GM21529 (cell line): ENCODE measurements at regions not wholly inside any gene's neighbourhood (a gene's known extent, or its start where the extent isn't known, plus 50 kb on each side); places are given as distances from the start of the nearest gene placed in this dataset.
"Not testable (repeated sequence)": the region's sequence is repeated elsewhere in the genome, so short reads cannot be mapped to it uniquely, and the experiment has no call there.

Source experiments
- ATAC-seq: cut with Tn5 transposase; IDR thresholded peaks from one replicate; pipeline ENCODE4 v1.9.1; 2021; ENCODE audit not compliant: unreplicated experiment

DNA sequence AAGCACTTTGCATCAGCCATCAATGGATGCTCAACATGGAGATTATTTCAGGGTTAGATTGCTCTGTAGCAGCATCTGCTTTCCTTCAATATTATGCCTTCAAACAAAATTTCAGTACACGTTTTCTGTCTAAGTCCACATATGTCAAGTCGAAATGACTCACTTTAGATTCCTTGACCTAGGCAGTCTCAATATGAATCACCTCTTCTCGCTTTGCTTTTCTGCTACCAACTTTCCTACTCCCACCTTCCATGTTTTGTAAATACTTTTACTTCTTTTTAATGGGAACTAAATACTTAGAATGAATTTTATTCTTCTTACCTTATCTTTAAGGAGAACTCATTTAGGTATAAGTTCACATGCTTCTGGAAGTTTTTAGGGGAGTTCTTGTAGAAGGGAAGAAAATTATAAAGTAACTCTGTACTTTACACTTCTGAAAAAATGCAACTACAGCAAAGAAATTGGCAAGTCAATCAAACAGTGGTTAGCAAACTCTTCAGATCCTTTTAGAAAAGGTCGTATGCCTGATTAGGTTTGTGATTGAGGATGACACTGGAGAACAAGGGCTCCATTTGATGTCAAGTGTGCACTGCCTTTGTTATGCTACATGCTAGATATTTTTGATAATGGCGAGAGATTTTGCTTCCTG is 478.5 kb upstream of the SMARCA2 start:
- peak; percentile 73 for ATAC-seq

DNA sequence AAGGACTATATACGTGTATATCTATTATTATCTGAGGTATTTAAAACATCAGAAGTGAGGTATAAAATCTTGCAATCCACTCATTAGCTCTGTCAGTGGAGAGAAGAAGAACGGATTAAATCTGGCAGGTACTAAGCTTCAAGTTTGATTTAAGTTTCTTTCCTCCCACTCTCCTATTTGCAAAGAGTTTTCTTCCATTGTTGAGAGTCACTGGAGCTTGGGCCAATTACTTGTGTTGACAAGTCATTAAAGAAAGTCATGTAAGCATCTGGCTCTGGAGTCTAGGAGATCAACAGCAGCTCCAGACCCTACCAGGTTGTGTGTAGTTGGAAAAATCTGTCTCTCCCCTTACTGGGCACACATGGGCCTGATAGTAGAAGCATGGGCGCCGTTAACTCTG is 476.8 kb upstream of the SMARCA2 start:
- ATAC-seq: no peak

DNA sequence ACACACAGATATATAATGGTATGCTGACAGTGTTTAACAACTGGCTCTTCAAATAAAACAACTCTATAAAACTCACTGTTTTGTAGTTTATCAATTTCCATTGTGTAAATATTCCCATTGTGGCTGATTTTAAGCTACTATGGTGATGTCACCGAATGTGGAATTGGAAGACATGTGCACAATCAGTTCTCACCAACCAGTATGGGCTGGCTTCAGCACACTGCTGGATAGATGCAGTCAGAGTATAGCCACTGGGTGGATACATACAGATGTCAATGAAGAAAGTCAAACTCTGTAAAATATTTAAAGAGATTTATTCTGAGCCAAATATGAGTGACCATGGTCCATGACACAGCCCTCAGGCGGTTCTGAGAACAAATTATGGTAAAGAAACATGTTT is 475.9 kb upstream of the SMARCA2 start:
- no peak for ATAC-seq

DNA sequence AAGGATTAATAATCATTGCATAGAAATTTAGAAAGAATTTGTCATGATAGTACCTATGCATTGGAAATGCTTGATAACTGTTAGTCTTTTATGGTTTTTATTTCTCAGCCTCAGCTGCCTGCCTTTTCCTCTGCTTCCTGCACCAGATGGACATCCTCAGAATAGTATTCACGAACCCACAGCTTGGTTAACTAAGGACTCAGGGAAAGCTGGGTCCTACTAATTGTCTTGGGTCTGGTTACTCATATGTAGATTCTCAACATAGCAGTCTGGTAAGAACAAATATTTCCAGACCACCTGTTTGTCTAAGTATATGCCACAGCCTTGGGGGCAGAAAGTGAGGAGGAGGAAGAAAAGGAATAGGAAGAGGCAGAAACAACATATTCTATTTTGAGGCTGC is 464.5 kb upstream of the SMARCA2 start:
- ATAC-seq: no peak

DNA sequence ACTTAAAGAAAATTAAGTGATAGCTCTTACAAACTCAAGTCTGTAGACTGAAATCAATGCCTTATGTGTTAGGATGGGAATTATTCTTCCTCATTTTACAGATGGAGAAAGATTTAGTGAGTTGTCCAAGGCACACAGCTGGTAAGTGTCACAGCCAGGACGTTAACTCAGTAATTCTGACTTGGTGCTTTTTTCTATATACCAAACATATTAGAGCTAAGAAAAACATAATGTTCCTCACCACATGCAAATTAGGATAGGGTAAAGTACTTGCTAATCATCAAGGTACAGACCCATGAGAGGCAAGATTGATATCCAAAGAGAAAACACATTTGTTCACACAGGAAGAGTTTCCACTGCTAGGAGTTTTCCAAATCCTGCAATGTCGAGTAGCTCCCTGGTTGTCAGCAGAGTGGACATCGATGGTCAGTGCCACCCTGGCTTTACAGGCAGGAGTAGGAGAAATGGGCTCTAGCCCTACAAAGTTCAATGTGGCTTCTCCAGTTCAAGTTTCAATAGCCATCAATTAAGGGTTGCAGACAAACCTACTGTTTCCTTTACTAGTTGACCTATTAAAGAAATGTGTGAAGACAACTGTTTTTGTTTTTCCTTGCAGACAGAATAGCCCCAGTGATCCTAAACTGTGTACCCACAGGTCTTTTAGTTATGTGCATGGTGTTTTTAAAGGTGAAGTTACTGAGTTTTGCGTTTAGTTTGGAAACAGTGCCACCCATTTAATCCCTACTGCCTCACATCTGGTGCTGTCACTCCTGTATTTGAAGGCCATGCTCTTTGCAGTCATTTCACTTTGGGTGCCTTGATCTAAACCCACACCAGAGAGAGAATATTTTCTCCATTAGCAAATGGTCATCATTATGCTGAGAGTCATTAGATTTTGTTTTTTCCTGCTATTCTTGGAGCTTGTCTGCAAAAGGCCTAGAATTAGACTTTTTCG is 460.8 kb upstream of the SMARCA2 start:
- no peak for ATAC-seq

DNA sequence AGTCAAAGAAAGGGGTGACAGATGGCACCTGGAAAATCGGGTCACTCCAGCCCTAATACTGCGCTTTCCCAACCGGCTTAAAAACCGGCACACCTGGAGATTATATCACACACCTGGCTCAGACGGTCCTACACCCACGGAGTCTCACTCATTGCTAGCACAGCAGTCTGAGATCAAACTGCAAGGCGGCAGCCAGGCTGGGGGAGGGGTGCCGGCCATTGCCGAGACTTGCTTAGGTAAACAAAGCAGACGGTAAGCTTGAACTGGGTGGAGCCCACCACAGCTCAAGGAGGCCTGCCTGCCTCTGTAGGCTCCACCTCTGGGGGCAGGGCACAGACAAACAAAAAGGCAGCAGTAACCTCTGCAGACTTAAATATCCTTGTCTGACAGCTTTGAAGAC is 456.5 kb upstream of the SMARCA2 start:
- ATAC-seq: not testable (repeated sequence)

DNA sequence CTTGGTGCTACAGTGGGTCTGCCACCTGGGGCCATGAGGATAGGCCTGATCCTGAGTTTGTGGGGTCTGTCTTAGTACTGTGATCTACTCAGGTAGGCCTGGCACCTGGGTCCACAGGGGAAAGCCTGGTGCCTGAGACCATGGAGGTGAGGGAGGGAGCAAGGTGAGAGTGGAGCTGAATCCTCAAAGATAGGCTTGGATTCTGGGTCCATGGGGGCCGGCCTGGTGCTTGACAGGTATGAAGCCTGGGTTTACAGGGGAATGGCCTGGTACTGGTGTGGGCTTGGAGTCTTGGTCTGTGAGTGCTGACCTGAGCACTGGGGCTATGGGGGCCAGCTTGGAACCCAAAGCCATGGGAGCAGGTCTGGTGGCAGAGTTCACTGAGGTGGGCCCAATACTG is 439.2 kb upstream of the SMARCA2 start:
- no peak for ATAC-seq

DNA sequence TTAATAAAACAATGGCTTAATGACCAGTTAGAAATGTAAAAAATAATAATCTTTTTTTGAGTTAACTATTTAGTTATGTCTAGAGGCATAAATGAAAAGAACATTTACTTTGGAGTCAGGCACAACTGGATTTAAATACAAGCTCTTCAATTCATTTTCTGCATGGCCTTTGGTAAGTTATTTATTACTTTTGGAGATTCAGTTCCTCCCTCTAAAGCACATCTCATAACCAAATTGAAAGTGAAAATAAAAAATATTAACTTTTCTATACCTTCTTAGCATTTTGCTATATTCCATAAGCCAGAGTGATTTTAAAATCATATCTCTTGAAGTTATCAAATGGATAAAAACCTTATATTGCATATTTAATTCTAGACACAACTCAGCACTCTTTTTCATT is 434.9 kb upstream of the SMARCA2 start:
- ATAC-seq: peak; percentile 94

DNA sequence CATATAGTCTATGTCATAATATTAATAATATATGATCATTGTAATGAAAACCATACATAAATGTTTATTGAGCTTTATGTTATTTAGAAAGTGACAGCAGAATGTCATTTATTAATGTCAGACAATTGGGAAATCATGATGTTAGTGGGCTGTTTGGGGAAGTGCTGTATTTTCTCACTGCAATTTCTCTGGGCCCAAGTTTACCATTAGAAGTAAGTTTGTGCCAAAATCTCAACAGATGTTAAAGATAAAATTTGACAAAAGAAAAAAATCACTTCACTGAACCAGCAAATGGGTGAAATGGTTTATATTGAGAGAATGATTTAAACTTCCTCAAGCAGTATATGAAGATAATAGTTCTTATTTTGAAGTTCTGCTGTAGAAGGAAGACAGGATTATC is 433.2 kb upstream of the SMARCA2 start:
- no peak for ATAC-seq

DNA sequence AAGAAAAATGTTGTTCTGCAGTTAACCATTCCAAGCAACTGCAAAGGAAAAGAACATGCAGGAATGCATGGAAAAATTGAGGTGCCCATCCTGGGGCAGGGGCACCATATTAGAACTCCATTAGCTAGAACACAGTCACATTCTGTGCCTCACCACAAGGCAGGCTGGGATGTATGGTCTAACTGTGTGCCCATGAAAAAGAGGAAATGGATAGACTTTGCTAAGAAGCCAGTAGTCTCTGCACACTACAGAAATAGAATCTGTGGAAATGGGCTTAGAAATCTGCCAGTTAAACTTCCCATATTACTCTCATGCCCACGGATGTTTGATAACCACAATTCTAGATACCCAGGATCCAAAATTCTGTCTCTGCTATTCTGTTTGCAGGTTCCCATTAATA is 423.8 kb upstream of the SMARCA2 start:
- ATAC-seq: no peak

DNA sequence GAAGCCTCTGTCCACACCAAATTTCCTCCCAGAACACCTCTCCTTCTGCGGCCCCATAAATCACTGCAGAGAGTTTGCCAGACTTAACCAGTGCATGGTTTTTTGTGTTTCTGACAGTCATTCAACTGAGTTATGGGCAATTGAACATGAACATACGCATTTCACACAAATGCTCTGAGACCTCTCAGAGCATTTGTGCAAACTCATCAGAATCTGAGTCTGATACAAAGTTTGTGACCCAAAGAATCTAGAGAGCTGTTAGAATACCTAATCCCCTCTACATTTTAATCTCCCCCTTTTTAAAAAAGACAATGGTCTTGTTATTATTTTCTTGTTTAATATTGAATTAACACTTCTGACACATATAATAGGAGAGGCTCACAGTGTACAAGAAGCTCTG is 416.9 kb upstream of the SMARCA2 start:
- no peak for ATAC-seq

DNA sequence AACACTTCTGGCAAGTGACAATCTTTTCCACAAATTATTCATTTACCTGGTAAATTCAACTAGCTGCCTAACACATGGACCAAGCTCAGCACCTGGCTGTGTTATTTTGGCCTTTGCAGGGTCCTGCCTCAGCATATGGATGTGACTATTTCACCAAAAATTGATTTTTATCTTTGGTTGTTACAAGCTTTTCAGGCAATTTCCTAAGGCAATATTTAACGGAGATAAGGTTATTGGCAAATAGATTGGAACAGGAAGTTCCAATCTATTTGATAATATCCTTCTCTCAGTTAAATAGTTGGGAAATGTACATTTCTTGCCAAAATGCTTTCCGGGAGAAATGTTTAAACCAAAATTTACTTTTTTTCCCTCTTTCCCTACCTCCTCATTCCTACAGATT is 415.2 kb upstream of the SMARCA2 start:
- ATAC-seq: no peak

DNA sequence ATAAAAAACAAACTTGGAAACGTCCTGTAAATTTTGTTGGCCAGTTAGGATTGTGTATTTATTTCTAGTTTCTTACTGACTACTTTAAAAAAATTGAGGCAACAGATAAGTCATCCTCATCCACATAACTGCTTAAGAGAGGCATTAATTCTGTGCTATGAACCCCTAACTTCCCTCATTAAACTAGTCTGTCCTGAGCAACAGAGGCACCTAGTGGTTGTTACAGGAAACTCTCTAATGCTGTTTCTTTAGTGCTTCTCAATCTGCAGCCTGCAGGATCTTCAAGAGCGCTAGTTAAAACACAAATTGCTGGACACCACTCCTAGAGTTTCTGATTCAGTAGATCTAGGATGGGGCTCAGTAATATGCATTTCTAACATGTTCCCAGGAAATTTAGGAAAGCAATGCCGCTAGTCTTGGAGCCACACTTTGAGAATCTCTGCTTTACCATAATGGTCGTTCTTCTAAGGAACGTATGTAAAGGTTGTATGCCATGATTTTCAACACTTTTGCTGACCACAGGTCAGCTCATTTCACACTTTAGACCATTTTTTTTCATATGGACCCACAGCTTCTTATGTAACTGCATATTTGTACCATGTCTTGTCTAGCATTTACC is 410.1 kb upstream of the SMARCA2 start:
- ATAC-seq: peak; percentile 80

DNA sequence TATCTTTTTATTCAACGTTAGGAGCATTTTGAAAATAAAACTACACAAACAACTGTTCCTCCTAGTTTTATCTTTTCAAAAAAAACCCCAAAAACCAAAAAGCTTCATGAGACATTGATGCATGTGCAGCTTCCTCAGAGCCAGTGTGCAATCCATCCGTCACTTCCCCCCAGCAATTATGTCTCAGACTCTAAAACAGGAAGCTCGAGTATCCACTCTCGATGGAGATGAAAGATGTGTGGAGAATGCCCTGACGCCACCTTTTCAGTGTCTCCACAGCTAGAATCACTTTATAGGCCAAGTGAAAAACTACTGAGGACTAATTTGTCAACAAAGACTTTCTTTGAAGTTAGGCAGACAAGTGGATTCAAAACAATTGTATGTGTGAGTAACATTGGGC is 408.9 kb upstream of the SMARCA2 start:
- ATAC-seq: no peak

DNA sequence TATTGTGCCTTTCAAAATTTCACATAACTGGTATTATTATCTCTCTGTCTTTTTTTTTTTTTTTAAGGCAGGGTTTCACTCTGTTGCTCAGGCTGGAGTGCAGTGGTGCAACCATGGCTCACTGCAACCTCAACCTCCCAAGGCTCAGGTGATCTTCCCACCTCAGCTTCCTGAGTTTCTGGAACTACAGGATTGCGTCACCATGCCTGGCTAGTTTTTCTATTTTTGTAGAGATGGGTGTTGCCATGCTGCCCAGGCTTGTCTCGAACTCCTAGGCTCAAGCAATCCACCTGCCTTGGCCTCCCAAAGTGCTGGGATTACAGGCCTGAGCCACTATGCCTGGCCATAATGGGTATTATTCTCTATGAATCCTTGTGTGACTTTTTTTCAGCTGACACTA is 402.3 kb upstream of the SMARCA2 start:
- no peak for ATAC-seq

DNA sequence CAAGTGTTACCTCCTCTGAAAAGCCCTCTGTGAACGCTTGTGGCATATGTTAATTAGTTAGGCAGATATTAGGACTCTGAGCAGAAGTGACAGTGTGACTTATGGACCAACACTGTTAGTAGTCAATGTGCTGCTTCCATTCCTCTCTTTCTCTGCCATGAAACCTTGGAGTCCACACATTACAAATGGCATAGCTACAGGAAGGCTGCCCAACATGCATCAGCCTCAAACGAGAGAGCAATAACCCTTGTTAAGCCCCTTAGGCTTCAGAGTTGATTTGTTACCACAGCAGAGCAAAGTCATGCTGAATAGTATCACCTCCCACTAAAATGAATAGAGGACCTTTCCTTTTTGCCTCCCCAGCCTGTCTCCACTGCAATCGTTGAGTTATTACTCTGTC is 397.7 kb upstream of the SMARCA2 start:
- ATAC-seq: no peak

DNA sequence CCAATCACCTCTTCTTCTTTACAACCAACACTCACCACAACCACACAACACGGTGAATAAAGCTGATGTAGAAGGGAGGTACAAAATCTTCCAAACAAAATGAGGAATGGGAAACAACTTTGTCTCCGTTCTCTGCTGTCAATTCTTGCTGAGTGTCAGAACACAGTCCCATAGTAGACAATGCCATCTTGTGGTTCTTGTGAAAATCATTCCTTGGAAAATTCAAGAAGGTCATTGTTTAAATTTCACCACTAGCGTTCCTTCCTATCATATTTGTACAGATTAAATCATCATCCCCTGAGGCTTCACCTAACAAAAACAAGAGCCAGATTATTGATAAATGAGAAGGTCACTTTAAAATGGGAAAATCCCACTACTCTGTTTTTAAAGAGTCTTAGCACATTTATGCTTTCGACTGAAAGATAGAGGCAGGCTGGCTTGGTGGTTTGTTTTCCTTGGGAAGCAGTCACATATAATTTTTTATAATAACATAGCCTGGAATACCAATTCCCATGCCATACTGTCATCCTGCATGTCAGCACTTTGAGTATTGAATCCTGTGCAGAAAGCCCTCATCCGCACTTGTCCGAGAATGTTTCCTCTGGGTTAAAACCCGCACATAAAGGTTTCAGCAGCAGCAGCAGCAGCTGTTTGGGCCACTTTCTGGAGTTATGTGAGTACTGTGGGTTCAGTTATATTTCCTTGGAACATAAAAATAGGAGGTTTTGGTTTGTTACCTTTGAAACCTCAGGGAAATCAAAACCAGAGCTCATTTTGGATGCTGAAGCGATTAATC is 395.0 kb upstream of the SMARCA2 start:
- ATAC-seq: no peak

DNA sequence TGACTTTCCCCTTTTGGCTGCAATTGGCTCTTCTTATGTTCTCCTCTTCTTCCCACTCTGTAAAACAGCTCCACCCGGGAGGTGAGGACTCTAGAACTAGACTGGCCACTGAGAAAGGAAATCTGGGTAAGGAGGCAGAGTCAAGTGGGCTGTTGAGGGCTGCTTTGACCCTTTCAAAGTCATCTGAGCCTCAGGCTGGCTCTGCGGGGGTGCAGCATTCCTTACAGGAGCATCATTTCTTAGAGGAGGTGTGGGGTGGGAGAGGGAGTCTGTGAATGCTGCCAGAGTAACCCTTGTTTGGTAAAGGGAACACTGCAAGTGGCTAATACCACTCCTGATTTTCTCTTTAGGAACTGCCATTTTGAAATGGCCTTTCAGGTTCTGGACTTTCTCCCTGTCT is 377.7 kb upstream of the SMARCA2 start:
- ATAC-seq: no peak

DNA sequence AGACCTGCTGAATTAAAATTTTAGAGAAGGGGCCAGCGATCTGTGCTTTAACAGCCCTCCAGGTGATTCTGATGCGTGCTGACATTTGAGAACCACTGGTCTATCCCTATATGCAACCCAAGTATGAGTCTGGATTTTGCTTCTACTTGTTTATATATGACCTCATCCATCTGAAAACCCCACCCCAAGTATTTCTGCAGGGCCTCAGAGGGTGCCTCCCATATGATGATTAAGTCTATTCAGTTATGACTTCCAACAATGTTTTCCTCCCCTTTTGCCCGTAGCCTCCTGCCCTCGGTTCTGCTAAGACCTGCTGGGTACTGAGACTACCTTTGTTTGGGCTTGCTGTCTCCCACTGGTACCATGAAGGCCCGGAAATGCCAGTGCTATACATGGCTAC is 376.0 kb upstream of the SMARCA2 start:
- no peak for ATAC-seq

DNA sequence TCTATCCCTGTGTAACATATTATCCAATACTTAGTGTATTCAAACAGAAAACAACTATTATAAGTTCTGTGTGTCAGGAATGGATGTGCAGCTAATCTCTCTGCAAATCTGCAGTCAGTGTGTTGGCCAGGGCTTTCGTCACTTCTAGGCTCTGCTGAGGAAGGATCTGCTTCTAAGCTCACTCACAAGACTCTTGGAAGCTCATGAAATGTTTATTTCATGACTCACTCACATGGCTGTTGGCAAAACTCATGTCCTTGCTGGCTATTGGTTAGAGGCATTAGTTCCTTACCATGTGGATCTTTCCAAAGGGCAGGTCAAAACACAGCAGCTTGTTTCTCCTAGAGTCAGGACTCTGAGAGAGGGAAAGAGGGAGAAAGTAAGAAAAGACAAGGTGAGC is 367.4 kb upstream of the SMARCA2 start:
- ATAC-seq: no peak

DNA sequence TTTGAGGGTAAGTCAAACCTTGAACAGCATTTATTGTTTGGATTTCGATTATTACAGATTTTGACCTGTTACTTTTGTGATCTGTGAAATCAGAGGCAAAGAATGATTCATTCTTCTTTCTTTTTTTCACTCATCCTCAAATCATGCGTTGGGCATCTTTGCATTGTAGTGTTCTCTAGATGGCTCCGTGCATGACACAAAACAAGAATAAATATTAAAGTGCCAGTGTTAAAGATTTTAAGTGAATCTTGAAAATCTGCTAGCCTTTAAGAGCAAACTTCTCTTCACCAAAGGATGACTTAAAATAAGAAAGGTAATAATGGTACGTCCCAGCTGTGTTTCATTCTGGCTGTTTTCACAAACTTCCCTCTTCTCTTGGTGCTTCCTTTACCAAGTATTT is 361.9 kb upstream of the SMARCA2 start:
- no peak for ATAC-seq
